ENCODE measurements at regions not wholly inside any gene's neighbourhood (a gene's known extent, or its start where the extent isn't known, plus 50 kb on each side); places are given as distances from the start of the nearest gene placed in this dataset.
"Not testable (repeated sequence)": the region's sequence is repeated elsewhere in the genome, so short reads cannot be mapped to it uniquely, and the experiment has no call there.

DNA sequence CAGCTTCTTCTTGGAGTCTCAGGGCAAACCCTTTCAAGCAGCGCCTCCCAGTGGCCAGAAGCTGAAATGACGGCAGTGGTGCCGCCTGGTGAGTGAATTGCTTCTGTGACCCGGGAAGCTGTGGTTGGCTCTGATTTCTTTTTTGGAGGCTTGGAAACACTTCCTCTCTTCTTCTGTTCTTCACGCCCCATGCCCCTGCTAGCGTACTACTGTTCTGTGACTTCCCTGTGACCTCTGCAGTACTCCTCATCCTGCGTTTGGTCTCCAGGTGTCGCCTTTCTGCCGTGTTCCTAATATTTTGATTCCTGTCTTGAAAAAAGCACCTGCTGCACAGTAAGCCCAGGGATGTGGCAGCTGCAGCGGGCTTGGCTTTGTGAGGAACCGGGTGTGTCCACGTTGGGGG lies 176.4 kb downstream of the ADRA2C start:
- TF ChIP-seq, protein P1, sequence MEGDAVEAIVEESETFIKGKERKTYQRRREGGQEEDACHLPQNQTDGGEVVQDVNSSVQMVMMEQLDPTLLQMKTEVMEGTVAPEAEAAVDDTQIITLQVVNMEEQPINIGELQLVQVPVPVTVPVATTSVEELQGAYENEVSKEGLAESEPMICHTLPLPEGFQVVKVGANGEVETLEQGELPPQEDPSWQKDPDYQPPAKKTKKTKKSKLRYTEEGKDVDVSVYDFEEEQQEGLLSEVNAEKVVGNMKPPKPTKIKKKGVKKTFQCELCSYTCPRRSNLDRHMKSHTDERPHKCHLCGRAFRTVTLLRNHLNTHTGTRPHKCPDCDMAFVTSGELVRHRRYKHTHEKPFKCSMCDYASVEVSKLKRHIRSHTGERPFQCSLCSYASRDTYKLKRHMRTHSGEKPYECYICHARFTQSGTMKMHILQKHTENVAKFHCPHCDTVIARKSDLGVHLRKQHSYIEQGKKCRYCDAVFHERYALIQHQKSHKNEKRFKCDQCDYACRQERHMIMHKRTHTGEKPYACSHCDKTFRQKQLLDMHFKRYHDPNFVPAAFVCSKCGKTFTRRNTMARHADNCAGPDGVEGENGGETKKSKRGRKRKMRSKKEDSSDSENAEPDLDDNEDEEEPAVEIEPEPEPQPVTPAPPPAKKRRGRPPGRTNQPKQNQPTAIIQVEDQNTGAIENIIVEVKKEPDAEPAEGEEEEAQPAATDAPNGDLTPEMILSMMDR (IDR thresholded peaks at IDR 0.05 in 8 of 11, conservative IDR thresholded peaks at IDR 0.05 in 3 of 11), result peak in 10 of 11 experiments; percentile 41 to 72 (median 64)
- not testable (repeated sequence) for TF ChIP-seq POLR2A (IDR thresholded peaks at IDR 0.05)

Measured in spleen (tissue), 7 donors.